ENCODE measurements at regions not wholly inside any gene's neighbourhood (a gene's known extent, or its start where the extent isn't known, plus 50 kb on each side); places are given as distances from the start of the nearest gene placed in this dataset.

- DNase-seq (ENCODE audit: extremely low spot score) = no peak
- WGBS = 73% methylated on average over 6 of the region's 6 CpGs
- intact Hi-C loops (cut with DNase I) = no loop called here
- TF ChIP-seq EP300 (IDR thresholded peaks at IDR 0.05) (no peak), POLR2A (IDR thresholded peaks at IDR 0.05; ENCODE audit: low read depth) (no peak), POLR2AphosphoS5 (IDR thresholded peaks at IDR 0.05) (no peak)
- TF ChIP-seq, protein P1, sequence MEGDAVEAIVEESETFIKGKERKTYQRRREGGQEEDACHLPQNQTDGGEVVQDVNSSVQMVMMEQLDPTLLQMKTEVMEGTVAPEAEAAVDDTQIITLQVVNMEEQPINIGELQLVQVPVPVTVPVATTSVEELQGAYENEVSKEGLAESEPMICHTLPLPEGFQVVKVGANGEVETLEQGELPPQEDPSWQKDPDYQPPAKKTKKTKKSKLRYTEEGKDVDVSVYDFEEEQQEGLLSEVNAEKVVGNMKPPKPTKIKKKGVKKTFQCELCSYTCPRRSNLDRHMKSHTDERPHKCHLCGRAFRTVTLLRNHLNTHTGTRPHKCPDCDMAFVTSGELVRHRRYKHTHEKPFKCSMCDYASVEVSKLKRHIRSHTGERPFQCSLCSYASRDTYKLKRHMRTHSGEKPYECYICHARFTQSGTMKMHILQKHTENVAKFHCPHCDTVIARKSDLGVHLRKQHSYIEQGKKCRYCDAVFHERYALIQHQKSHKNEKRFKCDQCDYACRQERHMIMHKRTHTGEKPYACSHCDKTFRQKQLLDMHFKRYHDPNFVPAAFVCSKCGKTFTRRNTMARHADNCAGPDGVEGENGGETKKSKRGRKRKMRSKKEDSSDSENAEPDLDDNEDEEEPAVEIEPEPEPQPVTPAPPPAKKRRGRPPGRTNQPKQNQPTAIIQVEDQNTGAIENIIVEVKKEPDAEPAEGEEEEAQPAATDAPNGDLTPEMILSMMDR (IDR thresholded peaks at IDR 0.05) = no peak
- peaks cover 0 to 11% (median 6%) of the 10 kb centered on the region in 4 donors for H3K4me1 ChIP-seq
- H3K27me3 ChIP-seq = no peaks in the 10 kb centered on the region
- H3K27ac ChIP-seq (replicated peaks in 1 of 4) = no peak overlapping the region
- no peaks in the 10 kb centered on the region for H3K36me3 ChIP-seq
- H3K4me3 ChIP-seq = no peak overlapping the region
- H3K9me3 ChIP-seq = no peaks in the 10 kb centered on the region
These were observed 66.7 kb upstream of the TANC2 start for GRCh38 chr17:62899361-62899760.

DNA sequence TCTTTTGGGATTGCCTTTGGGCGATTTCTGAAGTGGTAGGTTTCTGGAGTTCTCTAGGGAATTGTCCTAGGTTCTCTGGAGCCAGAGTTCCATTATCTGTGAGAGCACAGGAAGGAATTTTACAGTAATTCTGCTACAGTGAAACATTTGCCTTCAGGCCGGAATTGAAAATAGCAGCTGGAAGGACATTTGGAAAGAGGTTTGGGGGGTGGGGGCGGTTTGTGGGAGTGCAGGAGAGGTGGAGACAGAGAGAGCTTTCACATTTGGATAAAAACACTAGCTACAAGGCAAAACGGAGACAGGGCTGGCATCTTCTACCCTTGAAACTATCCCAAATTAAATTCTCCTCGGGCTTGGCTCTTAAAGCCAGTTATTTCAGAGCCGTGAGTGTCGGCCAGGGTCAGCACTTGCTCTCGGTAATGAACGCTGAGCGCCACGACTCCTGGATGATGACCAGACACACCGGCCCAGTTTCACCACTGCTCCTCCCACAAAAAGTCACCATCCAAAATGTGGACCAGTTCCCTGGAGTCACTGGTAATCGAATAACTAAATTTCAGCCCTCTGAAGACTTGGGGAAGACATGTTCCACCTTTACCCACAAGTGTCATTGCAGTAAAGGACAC, 67.7 kb upstream of the TANC2 start:
- Histone ChIP-seq H3K4me1 (peaks cover 1 to 13% (median 8%) of the 10 kb centered on the region in 4 donors), H3K27me3 (no peaks in the 10 kb centered on the region), H3K9me3 (no peaks in the 10 kb centered on the region), H3K4me3 (peak overlapping the region in 1 of 4 donors; percentile 14), H3K27ac (replicated peaks in 1 of 4) (peak overlapping the region in 1 of 4 donors; percentile 14), H3K36me3 (no peaks in the 10 kb centered on the region)
- DNase-seq (ENCODE audit: extremely low spot score) = no peak
- WGBS = 53% methylated on average over 13 of the region's 13 CpGs
- no peak for TF ChIP-seq EP300 (IDR thresholded peaks at IDR 0.05)
- TF ChIP-seq, protein P1 (IDR thresholded peaks at IDR 0.05) = no peak
- TF ChIP-seq POLR2A (IDR thresholded peaks at IDR 0.05; ENCODE audit: low read depth) = no peak
- no peak for TF ChIP-seq POLR2AphosphoS5 (IDR thresholded peaks at IDR 0.05)
- intact Hi-C loops (cut with DNase I) = no loop called here

- H3K36me3 ChIP-seq = no peaks in the 10 kb centered on the region
- no peaks in the 10 kb centered on the region for H3K9me3 ChIP-seq
- WGBS = 52% methylated on average over 2 of the region's 2 CpGs
- H3K4me3 ChIP-seq = no peak overlapping the region
- H3K4me1 ChIP-seq = peaks cover 4 to 20% (median 13%) of the 10 kb centered on the region in 4 donors
- TF ChIP-seq POLR2A (IDR thresholded peaks at IDR 0.05; ENCODE audit: low read depth) (no peak), EP300 (IDR thresholded peaks at IDR 0.05) (no peak), POLR2AphosphoS5 (IDR thresholded peaks at IDR 0.05) (no peak)
- TF ChIP-seq, protein P1 (IDR thresholded peaks at IDR 0.05) = no peak
- H3K27me3 ChIP-seq = no peaks in the 10 kb centered on the region
- intact Hi-C loops (cut with DNase I) = no loop called here
- DNase-seq (ENCODE audit: extremely low spot score) = no peak
- no peak overlapping the region for H3K27ac ChIP-seq (replicated peaks in 1 of 4)
These were observed 68.3 kb upstream of the TANC2 start for GRCh38 chr17:62897706-62898105.

- TF ChIP-seq, protein P1 (IDR thresholded peaks at IDR 0.05) = no peak
- TF ChIP-seq POLR2AphosphoS5 (IDR thresholded peaks at IDR 0.05) (no peak), POLR2A (IDR thresholded peaks at IDR 0.05; ENCODE audit: low read depth) (no peak), EP300 (IDR thresholded peaks at IDR 0.05) (no peak)
- Histone ChIP-seq H3K27ac (replicated peaks in 1 of 4) (no peak overlapping the region), H3K4me3 (no peak overlapping the region), H3K4me1 (peaks cover 13 to 26% (median 20%) of the 10 kb centered on the region in 4 donors), H3K36me3 (no peaks in the 10 kb centered on the region), H3K9me3 (no peaks in the 10 kb centered on the region), H3K27me3 (no peaks in the 10 kb centered on the region)
- no peak for DNase-seq (ENCODE audit: extremely low spot score)
- intact Hi-C loops (cut with DNase I) = no loop called here
- 81% methylated on average over 11 of the region's 11 CpGs for WGBS
These were observed 70.4 kb upstream of the TANC2 start for GRCh38 chr17:62895320-62896301.

Data from esophagus muscularis mucosa (tissue), 4 donors.